Parathyroid adenoma (tissue), 2 donors: ENCODE measurements at regions not wholly inside any gene's neighbourhood (a gene's known extent, or its start where the extent isn't known, plus 50 kb on each side); places are given as distances from the start of the nearest gene placed in this dataset.

Experiments
- H2AFZ ChIP-seq: fragments of 300-600 bp; sonication (generic); one replicate; pipeline ENCODE4 v1.7.0; 2017; ENCODE audit warnings: antibody characterized with exemption, mild to moderate bottlenecking
- H3K27ac ChIP-seq: fragments of 300-600 bp; sonication (generic); one replicate; pipeline ENCODE4 v1.7.0; 2017
- H3K27me3 ChIP-seq: fragments of 300-600 bp; sonication (generic); one replicate; pipeline ENCODE4 v1.7.0; 2017; ENCODE audit warnings: low read length; ENCODE audit not compliant: control insufficient read depth, insufficient read depth
- H3K36me3 ChIP-seq: fragments of 300-600 bp; sonication (generic); one replicate; pipeline ENCODE4 v1.7.0; 2017; ENCODE audit warnings: low read length; ENCODE audit not compliant: control insufficient read depth, insufficient read depth
- H3K4me1 ChIP-seq: fragments of 300-600 bp; sonication (generic); one replicate; pipeline ENCODE4 v1.7.0; 2017; ENCODE audit warnings: control low read depth
- H3K4me2 ChIP-seq: fragments of 300-600 bp; sonication (generic); one replicate; pipeline ENCODE4 v1.7.0; 2017; ENCODE audit warnings: low read length
- H3K4me3 ChIP-seq: fragments of 300-600 bp; sonication (generic); one replicate; pipeline ENCODE4 v1.7.0; 2017; ENCODE audit warnings: low read depth, low read length
- H3K79me2 ChIP-seq: fragments of 300-600 bp; sonication (generic); one replicate; pipeline ENCODE4 v1.7.0; 2017; ENCODE audit warnings: control low read depth
- H3K9ac ChIP-seq: fragments of 300-600 bp; sonication (generic); one replicate; pipeline ENCODE4 v1.7.0; 2017; ENCODE audit warnings: mild to moderate bottlenecking
- H3K9me3 ChIP-seq: fragments of 300-600 bp; sonication (generic); one replicate; pipeline ENCODE4 v1.7.0; 2017; ENCODE audit warnings: low read length; ENCODE audit not compliant: control insufficient read depth
- TF ChIP-seq, protein P1 (sequence below): fragments of 300-600 bp; sonication (generic); IDR thresholded peaks from one replicate; pipeline ENCODE4 v1.7.0; 2017; ENCODE audit warnings: antibody characterized with exemption, mild to moderate bottlenecking
- donor health status: primary hyperparathyroidism.

- Histone ChIP-seq H3K27me3 (no peaks in the 10 kb centered on the region), H3K4me1 (no peaks in the 10 kb centered on the region), H3K4me2 (no peak overlapping the region), H3K9ac (no peak overlapping the region), H3K27ac (no peak overlapping the region), H3K4me3 (no peak overlapping the region), H3K9me3 (no peaks in the 10 kb centered on the region), H3K79me2 (no peaks in the 10 kb centered on the region), H3K36me3 (no peaks in the 10 kb centered on the region), H2AFZ (no peak overlapping the region)
- TF ChIP-seq, protein P1, sequence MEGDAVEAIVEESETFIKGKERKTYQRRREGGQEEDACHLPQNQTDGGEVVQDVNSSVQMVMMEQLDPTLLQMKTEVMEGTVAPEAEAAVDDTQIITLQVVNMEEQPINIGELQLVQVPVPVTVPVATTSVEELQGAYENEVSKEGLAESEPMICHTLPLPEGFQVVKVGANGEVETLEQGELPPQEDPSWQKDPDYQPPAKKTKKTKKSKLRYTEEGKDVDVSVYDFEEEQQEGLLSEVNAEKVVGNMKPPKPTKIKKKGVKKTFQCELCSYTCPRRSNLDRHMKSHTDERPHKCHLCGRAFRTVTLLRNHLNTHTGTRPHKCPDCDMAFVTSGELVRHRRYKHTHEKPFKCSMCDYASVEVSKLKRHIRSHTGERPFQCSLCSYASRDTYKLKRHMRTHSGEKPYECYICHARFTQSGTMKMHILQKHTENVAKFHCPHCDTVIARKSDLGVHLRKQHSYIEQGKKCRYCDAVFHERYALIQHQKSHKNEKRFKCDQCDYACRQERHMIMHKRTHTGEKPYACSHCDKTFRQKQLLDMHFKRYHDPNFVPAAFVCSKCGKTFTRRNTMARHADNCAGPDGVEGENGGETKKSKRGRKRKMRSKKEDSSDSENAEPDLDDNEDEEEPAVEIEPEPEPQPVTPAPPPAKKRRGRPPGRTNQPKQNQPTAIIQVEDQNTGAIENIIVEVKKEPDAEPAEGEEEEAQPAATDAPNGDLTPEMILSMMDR = no peak
These were observed 84.4 kb upstream of the DCN start for GRCh38 chr12:91267039-91267438.

- TF ChIP-seq, protein P1 = no peak
- Histone ChIP-seq H2AFZ (no peak overlapping the region), H3K4me2 (no peak overlapping the region), H3K9ac (no peak overlapping the region), H3K4me1 (no peaks in the 10 kb centered on the region), H3K27me3 (no peaks in the 10 kb centered on the region), H3K27ac (no peak overlapping the region), H3K4me3 (no peak overlapping the region), H3K9me3 (no peaks in the 10 kb centered on the region), H3K79me2 (no peaks in the 10 kb centered on the region), H3K36me3 (no peaks in the 10 kb centered on the region)
These were observed 81.6 kb upstream of the DCN start for GRCh38 chr12:91264178-91264577.

DNA sequence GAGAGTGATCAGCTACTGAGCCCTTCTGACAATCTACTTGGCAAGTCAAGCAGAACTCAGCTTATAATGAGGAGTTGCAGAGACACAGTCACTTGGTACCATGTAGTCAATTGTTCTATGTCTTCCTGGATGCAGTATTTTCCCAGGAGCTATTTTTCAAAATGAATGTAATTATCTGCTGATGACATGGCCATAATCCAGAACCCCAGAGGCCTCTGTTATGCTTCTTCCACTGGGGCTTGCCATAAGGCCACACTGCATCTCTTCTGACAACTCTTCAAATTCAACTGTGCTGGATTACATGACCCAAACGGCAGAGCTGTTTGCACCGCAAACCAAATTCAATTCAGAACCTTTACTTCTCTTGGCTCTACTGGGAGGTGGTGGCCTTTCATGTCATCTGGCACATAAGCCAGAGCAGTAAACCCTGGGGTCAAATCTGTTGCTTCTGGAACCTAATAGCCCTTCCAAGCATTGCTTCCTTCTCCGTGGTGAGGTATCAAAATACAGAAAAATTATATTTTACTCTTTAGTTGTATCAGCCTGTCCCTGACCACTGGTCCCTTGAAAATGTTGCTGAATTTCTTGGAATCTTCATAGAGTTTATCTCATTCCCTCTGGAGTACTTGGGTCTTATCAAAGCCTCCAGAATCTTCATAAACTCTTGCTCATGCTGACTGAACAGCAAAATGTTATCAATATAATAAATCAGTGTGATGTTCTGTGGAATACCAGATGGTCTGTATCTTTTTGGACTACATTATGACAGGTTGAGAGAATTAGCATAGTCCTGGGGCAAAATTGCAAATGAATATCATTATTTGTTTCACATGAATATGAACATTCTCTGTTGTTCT is 79.4 kb upstream of the DCN start:
- no peaks in the 10 kb centered on the region for H3K79me2 ChIP-seq
- TF ChIP-seq, protein P1 = no peak
- no peak overlapping the region for H2AFZ ChIP-seq
- no peak overlapping the region for H3K4me2 ChIP-seq
- H3K36me3 ChIP-seq = no peaks in the 10 kb centered on the region
- H3K27me3 ChIP-seq = no peaks in the 10 kb centered on the region
- no peak overlapping the region for H3K4me3 ChIP-seq
- no peak overlapping the region for H3K9ac ChIP-seq
- no peaks in the 10 kb centered on the region for H3K4me1 ChIP-seq
- no peak overlapping the region for H3K27ac ChIP-seq
- no peaks in the 10 kb centered on the region for H3K9me3 ChIP-seq

DNA sequence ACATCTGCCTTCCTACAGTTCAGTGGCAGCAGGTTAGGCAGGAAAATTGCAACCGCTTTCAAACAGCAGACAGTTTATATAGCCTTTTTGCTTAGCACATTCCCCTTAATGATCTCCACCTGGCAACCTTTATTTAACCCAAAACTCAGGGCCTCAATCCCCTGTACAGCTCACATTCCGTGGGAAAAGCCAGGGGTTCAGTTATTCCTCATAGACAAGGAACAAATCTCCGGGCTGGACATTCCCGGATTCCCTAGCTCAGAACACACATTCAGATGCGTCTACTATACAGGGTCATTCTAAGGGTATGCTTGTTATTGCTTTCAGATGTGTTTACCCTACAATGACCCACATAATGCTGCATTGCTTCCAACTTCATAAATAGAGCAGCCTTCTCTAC is 73.8 kb upstream of the DCN start:
- no peak overlapping the region for H3K4me2 ChIP-seq
- no peak overlapping the region for H2AFZ ChIP-seq
- no peaks in the 10 kb centered on the region for H3K4me1 ChIP-seq
- TF ChIP-seq, protein P1 = no peak
- H3K79me2 ChIP-seq = no peaks in the 10 kb centered on the region
- H3K9me3 ChIP-seq = no peaks in the 10 kb centered on the region
- no peak overlapping the region for H3K27ac ChIP-seq
- no peaks in the 10 kb centered on the region for H3K36me3 ChIP-seq
- no peaks in the 10 kb centered on the region for H3K27me3 ChIP-seq
- no peak overlapping the region for H3K4me3 ChIP-seq
- no peak overlapping the region for H3K9ac ChIP-seq

DNA sequence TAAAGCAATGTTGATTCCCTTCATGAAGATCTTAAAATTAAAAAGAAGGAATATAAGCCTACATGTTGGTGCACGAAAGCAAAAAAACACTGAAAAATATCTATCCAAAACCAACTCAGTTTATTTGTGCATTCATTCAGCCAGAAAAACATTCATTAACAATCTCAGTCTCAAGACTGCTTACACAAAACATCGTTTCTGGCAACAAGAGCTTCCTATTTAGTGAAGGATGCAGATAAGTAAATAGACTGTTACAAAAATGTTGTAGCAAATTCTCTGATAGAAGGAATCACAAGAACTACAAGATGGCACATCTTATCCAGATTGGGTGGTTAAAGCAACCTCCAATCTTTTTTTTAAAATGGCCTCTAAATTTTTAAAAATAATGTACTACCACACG is 69.7 kb upstream of the DCN start:
- Histone ChIP-seq H3K9ac (no peak overlapping the region), H3K4me2 (no peak overlapping the region), H3K27ac (no peak overlapping the region), H3K9me3 (no peaks in the 10 kb centered on the region), H3K79me2 (no peaks in the 10 kb centered on the region), H2AFZ (no peak overlapping the region), H3K36me3 (no peaks in the 10 kb centered on the region), H3K27me3 (no peaks in the 10 kb centered on the region), H3K4me3 (no peak overlapping the region), H3K4me1 (no peaks in the 10 kb centered on the region)
- TF ChIP-seq, protein P1 = no peak
